ENCODE measurements at regions not wholly inside any gene's neighbourhood (a gene's known extent, or its start where the extent isn't known, plus 50 kb on each side); places are given as distances from the start of the nearest gene placed in this dataset.

GRCh38 chr5:23412515-23412914 lies 94.9 kb upstream of the PRDM9 start:
- TF ChIP-seq CTCF (conservative IDR thresholded peaks at IDR 0.05) (no peak), ZFX (IDR thresholded peaks at IDR 0.05) (no peak)
